Adrenal gland (tissue), 5 donors: ENCODE measurements at regions not wholly inside any gene's neighbourhood (a gene's known extent, or its start where the extent isn't known, plus 50 kb on each side); places are given as distances from the start of the nearest gene placed in this dataset.
"Not testable (repeated sequence)": the region's sequence is repeated elsewhere in the genome, so short reads cannot be mapped to it uniquely, and the experiment has no call there.

ENCODE experiments used
- POLR2A ChIP-seq, 2 donors: fragments of 450-650 bp; IDR thresholded peaks; one replicate each; pipeline ENCODE4 v1.6.1; 2017; ENCODE audit warnings: antibody characterized with exemption in 2 of 2, mild to moderate bottlenecking in 2 of 2, moderate library complexity in 1 of 2
- TF ChIP-seq, protein P1 (sequence below), 6 experiments: fragments of 450-650 bp in 4 of 6; fragments of 200-600 bp in 2 of 6; sonication (generic) in 1 of 6; IDR thresholded peaks; 1 replicate in 5 of 6; 2 replicates in 1 of 6; pipeline versions ENCODE4 v1.5.1 to v1.8.0; 2016 to 2021; ENCODE audit warnings: antibody characterized with exemption in 6 of 6, mild to moderate bottlenecking in 2 of 6, moderate library complexity in 1 of 6
- donor health status: DM: no; HTN: no; CAD: no.

DNA sequence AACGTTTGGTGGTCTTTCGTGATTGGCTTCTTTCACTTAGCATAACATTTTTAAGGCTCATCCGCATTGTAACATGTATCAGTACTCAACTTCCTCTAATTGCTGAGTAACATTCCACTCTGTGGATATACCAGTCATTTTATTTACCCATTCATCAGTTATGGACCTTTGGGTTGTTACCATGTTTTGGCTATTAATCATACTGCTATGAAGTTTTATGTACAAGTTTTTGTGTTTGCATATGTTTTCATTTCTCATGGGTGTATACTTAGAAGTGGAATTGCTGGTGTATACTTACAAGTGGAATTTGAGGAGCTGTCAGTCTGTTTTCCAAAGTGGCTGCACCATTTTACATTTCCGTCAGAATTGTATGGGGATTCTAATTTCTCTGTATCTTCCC is 78.4 kb upstream of the CDK13 start:
- TF ChIP-seq, protein P1, sequence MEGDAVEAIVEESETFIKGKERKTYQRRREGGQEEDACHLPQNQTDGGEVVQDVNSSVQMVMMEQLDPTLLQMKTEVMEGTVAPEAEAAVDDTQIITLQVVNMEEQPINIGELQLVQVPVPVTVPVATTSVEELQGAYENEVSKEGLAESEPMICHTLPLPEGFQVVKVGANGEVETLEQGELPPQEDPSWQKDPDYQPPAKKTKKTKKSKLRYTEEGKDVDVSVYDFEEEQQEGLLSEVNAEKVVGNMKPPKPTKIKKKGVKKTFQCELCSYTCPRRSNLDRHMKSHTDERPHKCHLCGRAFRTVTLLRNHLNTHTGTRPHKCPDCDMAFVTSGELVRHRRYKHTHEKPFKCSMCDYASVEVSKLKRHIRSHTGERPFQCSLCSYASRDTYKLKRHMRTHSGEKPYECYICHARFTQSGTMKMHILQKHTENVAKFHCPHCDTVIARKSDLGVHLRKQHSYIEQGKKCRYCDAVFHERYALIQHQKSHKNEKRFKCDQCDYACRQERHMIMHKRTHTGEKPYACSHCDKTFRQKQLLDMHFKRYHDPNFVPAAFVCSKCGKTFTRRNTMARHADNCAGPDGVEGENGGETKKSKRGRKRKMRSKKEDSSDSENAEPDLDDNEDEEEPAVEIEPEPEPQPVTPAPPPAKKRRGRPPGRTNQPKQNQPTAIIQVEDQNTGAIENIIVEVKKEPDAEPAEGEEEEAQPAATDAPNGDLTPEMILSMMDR (IDR thresholded peaks at IDR 0.05), result not testable (repeated sequence)
- TF ChIP-seq POLR2A (IDR thresholded peaks at IDR 0.05), result not testable (repeated sequence)
